ENCODE measurements at regions not wholly inside any gene's neighbourhood (a gene's known extent, or its start where the extent isn't known, plus 50 kb on each side); places are given as distances from the start of the nearest gene placed in this dataset.

- TF ChIP-seq POLR2A (IDR thresholded peaks at IDR 0.05) (no peak), CTCF (IDR thresholded peaks at IDR 0.05) (no peak)
These were observed 180.2 kb upstream of the TPK1 start for GRCh38 chr7:145016068-145016467.

Measured in Peyer's patch (tissue), 4 donors.